22Rv1 (cell line): ENCODE measurements at regions not wholly inside any gene's neighbourhood (a gene's known extent, or its start where the extent isn't known, plus 50 kb on each side); places are given as distances from the start of the nearest gene placed in this dataset.

Experiments used
- H3K27ac ChIP-seq: fragments of 450-650 bp; 2 replicates; pipeline ENCODE4 v1.5.1; 2017
- ZFX ChIP-seq: fragments of 450-650 bp; IDR thresholded peaks from 2 replicates; pipeline ENCODE4 v1.6.1; 2017; ENCODE audit warnings: antibody characterized with exemption, borderline replicate concordance
- TF ChIP-seq, protein P1 (sequence below): fragments of 450-650 bp; IDR thresholded peaks from 2 replicates; pipeline ENCODE4 v1.5.1; 2017; ENCODE audit warnings: mild to moderate bottlenecking

DNA sequence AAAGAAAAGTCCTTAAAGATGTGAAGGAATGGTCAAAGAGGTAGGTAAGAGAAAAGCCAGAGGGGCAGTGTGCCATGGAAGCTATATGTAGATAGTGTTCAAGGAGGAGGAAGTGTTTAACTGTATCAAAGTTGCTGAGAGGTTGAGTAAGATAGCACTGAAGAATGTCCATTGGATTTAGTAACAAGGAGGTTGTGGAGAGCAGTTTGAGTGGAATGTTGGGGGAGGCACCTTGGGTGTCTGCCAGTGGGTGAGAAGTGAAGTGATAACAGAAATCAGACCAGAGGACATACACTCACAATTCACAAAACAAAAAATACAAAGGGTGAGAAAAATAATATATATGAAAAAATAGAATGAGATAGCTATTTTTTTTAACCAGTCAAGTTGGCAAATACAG lies 121.3 kb upstream of the AMOT start:
- TF ChIP-seq ZFX: no peak
- TF ChIP-seq, protein P1, sequence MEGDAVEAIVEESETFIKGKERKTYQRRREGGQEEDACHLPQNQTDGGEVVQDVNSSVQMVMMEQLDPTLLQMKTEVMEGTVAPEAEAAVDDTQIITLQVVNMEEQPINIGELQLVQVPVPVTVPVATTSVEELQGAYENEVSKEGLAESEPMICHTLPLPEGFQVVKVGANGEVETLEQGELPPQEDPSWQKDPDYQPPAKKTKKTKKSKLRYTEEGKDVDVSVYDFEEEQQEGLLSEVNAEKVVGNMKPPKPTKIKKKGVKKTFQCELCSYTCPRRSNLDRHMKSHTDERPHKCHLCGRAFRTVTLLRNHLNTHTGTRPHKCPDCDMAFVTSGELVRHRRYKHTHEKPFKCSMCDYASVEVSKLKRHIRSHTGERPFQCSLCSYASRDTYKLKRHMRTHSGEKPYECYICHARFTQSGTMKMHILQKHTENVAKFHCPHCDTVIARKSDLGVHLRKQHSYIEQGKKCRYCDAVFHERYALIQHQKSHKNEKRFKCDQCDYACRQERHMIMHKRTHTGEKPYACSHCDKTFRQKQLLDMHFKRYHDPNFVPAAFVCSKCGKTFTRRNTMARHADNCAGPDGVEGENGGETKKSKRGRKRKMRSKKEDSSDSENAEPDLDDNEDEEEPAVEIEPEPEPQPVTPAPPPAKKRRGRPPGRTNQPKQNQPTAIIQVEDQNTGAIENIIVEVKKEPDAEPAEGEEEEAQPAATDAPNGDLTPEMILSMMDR: no peak
- H3K27ac ChIP-seq: no peak overlapping the region

GRCh38 chrX:112947981-112948615 lies 107.5 kb upstream of the AMOT start:
- no peak overlapping the region for H3K27ac ChIP-seq
- no peak for TF ChIP-seq ZFX
- TF ChIP-seq, protein P1: no peak

DNA sequence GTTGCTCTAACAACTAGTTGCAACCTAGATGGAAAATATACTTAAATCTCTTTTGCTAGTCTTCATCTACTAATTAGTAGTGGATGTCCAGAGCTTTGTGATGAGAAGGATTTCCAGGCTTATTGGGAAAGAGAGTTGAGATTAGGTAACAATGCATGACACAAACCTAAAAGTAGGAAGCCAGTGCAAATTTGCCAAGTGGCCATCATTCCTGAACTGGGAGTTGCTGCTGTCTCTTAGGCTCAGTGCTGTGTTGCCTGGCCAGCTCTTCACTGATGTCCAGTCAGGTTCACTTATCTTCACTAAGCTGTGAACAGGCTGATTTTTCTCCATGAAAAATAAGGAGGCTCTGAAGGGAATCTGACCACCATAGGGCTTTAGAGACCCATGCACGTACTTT lies 105.6 kb upstream of the AMOT start:
- H3K27ac ChIP-seq: no peak overlapping the region
- no peak for TF ChIP-seq ZFX
- TF ChIP-seq, protein P1: no peak

DNA sequence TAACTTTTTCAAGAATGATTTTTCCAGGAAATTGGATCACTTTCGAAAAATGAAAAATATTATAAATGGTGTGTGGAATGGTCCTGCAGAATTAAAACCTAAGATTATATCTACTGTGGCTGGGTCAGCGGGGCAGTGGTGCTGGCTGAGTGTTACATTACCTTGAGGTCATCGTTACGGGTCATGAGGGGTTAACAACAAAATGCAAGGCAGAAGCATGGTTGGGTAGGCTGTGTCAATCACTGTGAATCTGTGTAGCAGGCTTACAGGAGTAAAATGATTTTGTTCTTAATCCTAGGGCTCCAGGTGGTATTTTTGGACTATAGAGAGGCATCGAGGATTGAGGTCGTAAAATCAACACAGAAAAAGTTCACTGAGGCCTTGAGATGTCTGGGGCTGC lies 105.2 kb upstream of the AMOT start:
- TF ChIP-seq, protein P1: no peak
- no peak for TF ChIP-seq ZFX
- no peak overlapping the region for H3K27ac ChIP-seq

DNA sequence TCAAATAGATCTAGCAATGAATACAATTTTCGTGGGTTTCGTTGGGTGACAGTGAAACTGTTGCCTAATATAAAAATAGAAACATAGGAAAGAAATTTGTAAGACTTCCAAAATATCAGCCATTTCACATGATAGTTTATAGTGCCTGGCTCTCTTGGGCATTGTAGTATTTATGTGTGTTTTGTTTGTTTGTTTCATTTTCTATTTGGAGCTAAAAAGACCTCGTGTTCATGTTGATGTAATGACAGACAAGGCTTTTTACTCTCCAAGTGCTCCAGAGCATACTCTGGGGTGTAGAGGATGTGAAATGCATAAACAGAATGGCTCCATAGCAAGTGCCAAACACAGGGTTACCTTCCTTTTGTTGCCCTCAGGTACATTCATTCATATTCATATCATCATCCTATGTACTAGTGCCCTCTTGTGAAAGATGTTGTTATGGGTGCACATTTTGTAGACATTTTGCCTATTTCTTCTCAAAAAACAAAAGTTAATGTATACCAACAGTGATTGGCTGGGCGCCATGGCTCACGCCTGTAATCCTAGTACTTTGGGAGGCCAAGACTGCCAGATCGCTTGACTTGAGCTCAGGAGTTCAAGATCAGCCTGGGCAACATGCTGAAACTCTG lies 100.7 kb upstream of the AMOT start:
- H3K27ac ChIP-seq: no peak overlapping the region
- TF ChIP-seq, protein P1: no peak
- no peak for TF ChIP-seq ZFX

DNA sequence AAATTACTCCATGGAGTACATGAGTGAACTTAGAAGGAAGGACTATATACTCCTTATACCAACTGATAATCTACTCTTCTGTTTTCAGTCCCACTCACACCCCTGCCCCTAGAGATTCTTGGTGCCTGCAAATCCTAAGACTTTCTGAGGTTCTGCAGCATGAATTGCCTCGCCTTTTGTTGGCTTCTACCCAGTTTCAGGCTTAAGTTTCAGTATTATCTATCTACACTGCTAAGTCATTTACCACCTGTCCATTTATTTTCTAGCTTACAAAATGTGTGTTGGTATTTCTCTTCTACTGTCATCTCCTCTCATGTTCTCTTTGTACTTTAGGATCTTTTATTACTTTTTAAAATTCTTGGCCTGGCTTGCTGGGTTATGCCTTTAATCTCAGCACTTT lies 94.4 kb upstream of the AMOT start:
- no peak for TF ChIP-seq ZFX
- TF ChIP-seq, protein P1: no peak
- H3K27ac ChIP-seq: no peak overlapping the region

DNA sequence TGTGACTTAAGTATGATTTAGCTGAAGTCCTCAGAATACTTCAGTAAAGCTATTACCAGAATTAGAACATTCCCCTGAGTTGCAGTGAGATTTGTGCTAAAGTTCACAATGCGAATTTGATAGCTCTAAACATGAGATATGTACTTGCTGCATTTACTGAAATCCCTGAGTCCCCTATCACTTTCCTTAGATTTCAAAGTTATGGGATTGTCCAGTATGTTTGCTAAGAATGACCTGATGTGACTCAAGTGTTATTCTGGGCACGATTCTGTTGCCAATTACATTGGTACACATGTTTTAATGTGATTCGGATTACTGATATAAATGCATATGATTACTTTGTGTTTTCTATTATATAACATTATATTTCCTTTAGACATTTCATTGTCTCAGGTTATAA lies 91.3 kb upstream of the AMOT start:
- H3K27ac ChIP-seq: no peak overlapping the region
- no peak for TF ChIP-seq ZFX
- TF ChIP-seq, protein P1: no peak
